GM21723 (cell line): ENCODE measurements at regions not wholly inside any gene's neighbourhood (a gene's known extent, or its start where the extent isn't known, plus 50 kb on each side); places are given as distances from the start of the nearest gene placed in this dataset.
"Not testable (repeated sequence)": the region's sequence is repeated elsewhere in the genome, so short reads cannot be mapped to it uniquely, and the experiment has no call there.

Experiments
- ATAC-seq: cut with Tn5 transposase; IDR thresholded peaks from one replicate; pipeline ENCODE4 v1.9.1; 2021; ENCODE audit warnings: mild to moderate bottlenecking, moderate library complexity; ENCODE audit not compliant: unreplicated experiment

DNA sequence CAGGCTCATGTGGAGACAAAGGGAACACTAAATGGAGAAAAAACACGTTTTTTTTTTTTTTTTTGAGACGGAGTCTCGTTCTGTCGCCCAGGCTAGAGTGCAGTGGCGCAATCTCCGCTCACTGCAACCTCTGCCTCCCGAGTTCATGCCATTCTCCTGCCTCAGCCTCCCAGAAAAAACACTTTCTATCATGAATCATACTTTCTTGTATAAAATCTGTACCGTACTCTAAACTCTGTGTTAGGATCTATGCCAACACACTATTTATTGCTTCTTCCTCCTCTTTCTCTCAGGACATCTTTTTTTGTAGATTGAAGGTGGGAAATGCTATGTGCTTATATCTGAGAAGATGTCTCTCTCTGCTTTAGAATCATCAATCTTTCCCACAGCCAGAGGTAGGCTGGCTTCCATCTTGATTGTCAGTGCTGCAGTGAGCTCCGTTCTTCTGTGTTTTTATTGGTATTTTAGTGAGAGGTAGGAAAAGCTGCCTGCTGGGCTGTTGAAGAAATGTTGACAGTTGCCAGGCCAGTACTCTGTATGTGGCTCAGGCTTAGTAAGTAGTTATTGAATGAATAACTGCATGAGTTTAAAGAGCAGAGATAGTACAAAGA is 101.1 kb downstream of the GPR85 start:
- no peak for ATAC-seq

DNA sequence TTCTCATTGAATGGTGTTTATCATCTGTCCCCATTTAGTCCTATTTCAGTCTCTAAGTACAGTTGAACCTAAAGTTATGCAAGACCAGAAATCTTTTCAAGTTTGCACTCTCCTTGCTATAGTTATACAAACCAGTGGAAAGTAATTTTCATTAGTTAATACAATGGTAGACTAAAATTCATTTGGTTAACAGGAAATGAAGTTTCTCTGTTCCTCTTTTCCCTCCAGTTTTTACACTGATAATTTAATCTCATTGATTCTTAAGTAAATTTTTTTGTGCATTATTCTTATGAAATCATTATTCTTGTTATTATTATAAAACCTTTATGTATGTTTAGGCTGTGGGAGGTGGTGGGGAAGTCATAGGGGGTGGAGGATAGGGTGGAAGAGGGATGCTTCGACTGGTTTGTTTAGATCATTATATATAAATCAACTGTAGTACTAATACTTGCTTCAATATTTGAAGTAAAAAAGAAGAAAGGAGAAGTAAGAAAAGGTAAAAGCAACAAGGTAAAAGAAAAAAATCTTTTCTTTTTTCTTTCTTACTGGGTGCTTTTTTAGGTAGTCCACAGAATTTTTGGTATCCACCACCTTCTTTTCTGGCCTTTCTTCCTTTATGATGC is 104.1 kb downstream of the GPR85 start:
- peak; percentile 76 for ATAC-seq

GRCh38 chr7:112981966-112982365 is 104.7 kb downstream of the GPR85 start:
- ATAC-seq = peak; percentile 20

DNA sequence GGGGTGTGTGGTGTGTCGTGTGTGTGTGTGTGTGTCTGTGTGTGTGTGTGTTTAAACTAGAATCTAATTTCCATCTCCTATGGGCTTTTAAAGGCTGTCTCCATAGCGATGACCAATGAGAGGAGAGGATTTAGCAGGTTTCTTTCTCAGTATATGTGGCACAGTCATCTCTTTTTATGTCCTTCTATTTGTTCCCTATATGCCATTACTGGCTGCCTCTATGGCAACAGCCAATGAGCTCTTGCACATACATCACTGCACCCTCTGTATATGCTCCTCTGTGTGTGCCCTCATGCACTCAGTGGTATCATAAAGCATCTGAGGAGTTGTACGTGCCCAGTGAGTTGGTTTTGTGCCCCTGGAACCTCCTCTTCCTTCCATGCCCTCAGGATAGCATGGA is 107.6 kb downstream of the GPR85 start:
- ATAC-seq = not testable (repeated sequence)

GRCh38 chr7:112977244-112977955 is 109.2 kb downstream of the GPR85 start:
- ATAC-seq = peak; percentile 36

GRCh38 chr7:112970771-112971170 is 115.9 kb downstream of the GPR85 start:
- peak; percentile 58 for ATAC-seq

DNA sequence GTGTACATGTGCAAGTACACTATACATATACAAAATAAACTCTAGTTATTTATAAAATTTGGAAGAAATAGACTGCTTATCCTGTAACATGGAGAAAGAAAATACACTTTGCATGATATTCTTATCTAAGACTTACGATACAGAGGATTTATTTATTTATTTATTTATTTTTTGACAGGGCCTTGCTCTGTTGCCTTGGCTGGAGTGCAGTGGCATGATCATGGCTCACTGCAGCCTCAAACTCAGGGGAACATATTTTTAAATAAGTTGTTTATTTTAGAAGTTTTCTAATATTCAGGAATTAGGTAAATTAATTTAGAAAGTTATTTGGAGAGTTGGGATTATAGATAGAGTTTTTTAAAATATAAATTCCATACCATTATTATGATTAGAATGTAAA is 116.7 kb downstream of the GPR85 start:
- no peak for ATAC-seq

- ATAC-seq = no peak
Measured at GRCh38 chr7:112965506-112965905, 121.1 kb downstream of the GPR85 start.

GRCh38 chr7:112963634-112964033 is 123.0 kb downstream of the GPR85 start:
- no peak for ATAC-seq

GRCh38 chr7:112962815-112963214 is 123.8 kb downstream of the GPR85 start:
- no peak for ATAC-seq

DNA sequence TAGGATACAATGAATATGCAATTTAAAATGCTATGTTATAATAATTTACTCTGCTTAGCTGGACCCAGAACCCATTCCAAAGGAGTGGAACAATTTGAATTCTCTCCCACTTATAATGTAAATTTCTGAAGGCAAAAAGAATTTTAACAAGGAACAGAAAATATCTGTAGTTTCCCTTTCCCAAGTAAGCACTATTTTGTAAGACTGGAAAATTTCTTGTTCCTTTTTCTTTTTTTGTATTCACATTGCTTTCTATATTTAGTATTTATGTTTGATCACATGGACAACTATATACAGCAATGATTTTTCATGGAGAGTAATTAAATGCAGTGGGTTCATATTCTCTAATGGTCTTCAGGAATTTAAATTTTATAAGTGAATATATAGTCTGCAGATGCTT is 127.4 kb downstream of the GPR85 start:
- ATAC-seq = no peak

DNA sequence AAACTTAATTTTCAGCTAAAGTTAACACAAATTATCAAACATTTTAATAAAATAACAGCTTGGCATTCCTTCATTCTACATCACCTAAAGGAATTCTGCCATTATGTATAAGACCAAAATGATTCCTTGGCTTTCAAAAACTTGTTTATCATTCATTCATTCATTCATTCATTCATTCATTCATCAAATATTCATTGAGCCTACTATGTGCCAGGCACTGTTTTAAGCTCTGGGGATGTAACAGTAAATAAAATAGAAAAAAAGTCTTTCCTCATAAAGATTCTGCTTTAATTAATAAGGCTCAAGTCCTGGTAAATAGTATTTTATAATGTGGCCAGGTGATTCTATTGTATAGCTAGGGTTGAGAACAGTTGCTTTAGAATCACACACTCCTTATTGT is 127.9 kb downstream of the GPR85 start:
- no peak for ATAC-seq

GRCh38 chr7:112957901-112958300 is 128.7 kb downstream of the GPR85 start:
- no peak for ATAC-seq

GRCh38 chr7:112953031-112953430 is 133.6 kb downstream of the GPR85 start:
- ATAC-seq = not testable (repeated sequence)

DNA sequence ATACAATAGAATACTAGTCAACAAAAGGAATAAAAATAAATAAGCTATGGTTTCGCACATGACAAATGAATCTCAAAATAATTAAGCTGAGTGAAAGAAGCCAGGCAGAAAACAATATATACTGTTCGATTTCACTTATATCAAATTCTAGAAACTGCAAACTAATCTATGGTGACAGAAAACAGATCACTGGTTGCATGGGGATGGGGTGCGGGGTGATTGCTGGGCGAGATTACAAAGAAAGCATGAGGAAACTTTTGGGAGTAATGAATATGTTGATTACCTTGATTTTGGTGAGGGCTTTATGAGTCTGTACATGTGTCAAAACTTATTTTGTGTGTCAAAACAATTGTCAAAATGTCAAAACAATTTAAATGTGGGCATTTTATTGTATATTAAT is 135.6 kb downstream of the GPR85 start:
- ATAC-seq = no peak

DNA sequence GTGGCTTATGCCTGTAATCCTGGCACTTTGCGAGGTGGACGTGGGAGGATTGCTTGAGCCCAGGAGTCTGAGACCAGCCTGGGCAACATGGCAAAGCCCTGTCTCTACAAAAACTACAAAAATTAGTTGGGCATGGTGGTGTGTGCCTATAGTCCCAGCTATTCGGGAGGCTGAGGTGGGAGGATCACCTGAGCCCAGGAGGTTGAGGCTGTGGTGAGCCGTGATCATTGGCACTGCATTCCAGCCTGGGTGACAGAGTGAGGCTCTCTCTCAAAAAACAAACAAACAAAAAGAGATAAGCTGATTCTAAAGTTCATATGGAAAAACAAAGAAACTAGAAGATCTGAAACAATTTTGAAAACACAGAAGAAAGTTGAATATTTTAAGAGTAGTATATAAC is 136.9 kb downstream of the GPR85 start:
- ATAC-seq = not testable (repeated sequence)

DNA sequence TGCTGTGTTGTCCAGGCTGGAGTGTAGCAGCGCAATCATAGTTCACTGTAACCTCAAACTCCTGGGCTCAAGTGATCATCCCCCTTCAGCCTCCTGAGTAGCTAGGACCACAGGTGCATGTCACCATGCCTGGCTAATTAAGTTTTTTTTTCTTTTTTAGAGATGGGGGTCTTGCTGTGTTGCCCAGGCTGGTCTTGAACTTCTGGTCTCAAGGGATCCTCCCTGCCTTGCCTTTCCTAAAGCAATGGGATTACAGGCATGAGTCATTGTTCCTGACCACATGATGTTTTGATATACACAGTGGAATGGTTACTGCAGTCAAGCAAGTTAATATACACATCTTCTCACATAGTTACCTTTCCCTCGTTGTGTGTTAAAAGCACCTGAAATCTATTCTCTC is 140.3 kb downstream of the GPR85 start:
- no peak for ATAC-seq

DNA sequence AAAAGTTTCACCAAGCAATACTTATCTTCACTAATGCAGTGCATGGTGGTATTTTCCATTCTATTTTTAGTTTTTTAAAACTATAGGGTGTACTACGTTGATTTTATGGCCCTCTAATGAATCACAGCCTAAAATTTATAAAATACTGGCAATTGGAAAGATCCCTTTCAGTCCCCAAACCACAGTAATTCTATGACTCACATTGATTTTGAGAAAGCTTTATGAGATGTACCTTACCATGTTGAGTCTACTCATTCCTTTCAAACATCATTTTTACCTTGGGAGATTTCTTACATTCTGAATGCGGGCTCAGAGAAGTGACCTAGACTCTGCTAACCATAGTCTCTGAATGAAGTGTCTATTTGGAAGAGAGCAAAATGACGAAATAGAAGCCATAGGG is 141.6 kb downstream of the GPR85 start:
- no peak for ATAC-seq

DNA sequence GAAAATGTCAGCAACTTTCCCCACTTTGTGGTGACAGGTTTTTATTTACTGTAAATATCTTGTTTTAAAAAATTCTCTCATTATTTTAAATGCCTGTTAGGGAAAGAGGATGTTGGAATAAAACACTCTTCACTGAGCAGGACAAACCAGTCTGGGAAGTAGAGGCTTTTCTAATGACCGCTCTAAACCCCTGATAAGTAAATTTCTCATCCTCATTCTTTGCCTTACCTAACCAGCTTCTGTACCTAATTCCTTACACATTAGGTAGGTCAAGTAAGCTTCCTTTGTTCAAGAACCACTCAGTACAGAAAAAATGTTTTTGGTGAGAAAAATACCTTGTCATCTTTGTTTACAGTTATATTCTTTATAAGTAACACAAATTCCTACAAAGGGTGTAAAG is 143.6 kb downstream of the GPR85 start:
- ATAC-seq = no peak

- not testable (repeated sequence) for ATAC-seq
Measured at GRCh38 chr7:112942125-112942524, 144.5 kb downstream of the GPR85 start.

DNA sequence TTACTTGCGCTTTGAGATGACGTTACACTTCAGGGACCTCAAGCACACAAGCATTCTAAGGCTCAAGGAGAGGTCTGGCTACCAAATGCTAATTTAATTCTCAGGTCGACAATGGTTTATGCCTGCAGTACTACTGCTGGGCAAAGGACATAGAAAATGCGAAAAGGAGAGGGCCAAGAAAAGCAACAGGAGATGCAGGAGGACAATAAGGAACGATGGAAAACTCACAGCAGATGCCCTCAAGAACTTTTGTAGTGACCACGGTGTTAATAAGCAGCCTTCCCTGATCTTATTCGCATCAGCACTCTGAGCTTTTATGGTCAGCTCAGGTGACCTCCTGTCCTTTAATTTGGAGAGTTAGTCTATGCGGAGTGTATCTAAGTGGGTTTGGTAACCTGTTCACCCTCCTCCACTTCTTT is 146.3 kb downstream of the GPR85 start:
- peak; percentile 53 for ATAC-seq

- peak; percentile 97 for ATAC-seq
Measured at GRCh38 chr7:112939574-112940313, 146.9 kb downstream of the GPR85 start.
